Left lung (tissue), 4 donors: ENCODE measurements at regions not wholly inside any gene's neighbourhood (a gene's known extent, or its start where the extent isn't known, plus 50 kb on each side); places are given as distances from the start of the nearest gene placed in this dataset.
A peak's percentile ranks its signal among the peaks of the same experiment; 100 is the strongest.

Experiments
- ATAC-seq: fragments of 200-7000 bp; cut with Tn5 transposase; one replicate; pipeline ENCODE4 v1.9.1; 2020; ENCODE audit warnings: moderate library complexity
- DNase-seq, 4 donors: peaks; one replicate each; pipeline ENCODE4 v3.0.0-alpha.2; 2013 to 2020
- H3K27ac ChIP-seq, 2 donors: fragments of 200-600 bp; sonication (generic) in 1 of 2; one replicate each; pipeline versions ENCODE4 v1.5.0 to v1.8.0; 2020 to 2021
- H3K27me3 ChIP-seq, 2 donors: fragments of 200-600 bp; sonication (generic) in 1 of 2; one replicate each; pipeline versions ENCODE4 v1.5.0 to v1.8.0; 2020 to 2021
- H3K36me3 ChIP-seq, 2 donors: fragments of 200-600 bp; sonication (generic) in 1 of 2; one replicate each; pipeline versions ENCODE4 v1.5.0 to v1.8.0; 2020 to 2021
- H3K4me1 ChIP-seq, 2 donors: fragments of 200-600 bp; one replicate each; pipeline ENCODE4 v1.8.0; 2021
- H3K4me3 ChIP-seq, 2 donors: fragments of 200-600 bp; sonication (generic) in 1 of 2; one replicate each; pipeline versions ENCODE4 v1.5.0 to v1.8.0; 2020 to 2021; ENCODE audit warnings: mild to moderate bottlenecking in 1 of 2
- H3K9me3 ChIP-seq, 2 donors: fragments of 200-600 bp; sonication (generic) in 1 of 2; one replicate each; pipeline versions ENCODE4 v1.5.0 to v1.8.0; 2020 to 2021
- intact Hi-C, 2 donors: fragments of 100-400 bp; cut with DNase I; formaldehyde crosslinking; loops; one replicate each; pipeline versions ENCODE4 v1.11.2 to v1.14.2; 2022
- TF ChIP-seq, protein P1 (sequence below), 2 donors: fragments of 200-600 bp; sonication (generic) in 1 of 2; IDR thresholded peaks; one replicate each; pipeline versions ENCODE4 v1.5.0 to v1.8.0; 2021; ENCODE audit warnings: antibody characterized with exemption in 2 of 2
- donor health status: DM: no; HTN: yes; CAD: no.
- donor health status: DM: no; HTN: no; CAD: no.

DNA sequence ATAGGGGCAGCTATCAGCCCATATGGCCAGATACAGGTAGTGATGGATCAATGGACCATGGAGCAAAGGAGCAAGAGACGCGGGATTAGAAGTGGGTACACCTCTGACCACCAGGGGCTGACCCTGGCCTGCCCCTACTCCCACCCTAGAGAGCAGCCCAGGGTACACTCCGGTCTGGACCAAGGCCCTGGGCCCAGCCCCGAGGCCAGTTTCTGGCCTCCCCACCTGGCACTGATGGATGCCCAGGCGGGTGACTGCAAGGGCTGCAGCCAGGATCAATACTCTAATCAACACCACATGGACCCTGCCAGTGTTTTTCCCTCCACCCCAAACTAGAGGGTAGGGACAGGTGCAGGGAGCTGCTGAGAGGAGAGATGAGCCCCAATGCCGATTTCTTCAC, 74.1 kb upstream of the NECTIN1 start:
- H3K27ac ChIP-seq, result no peak overlapping the region
- no peak overlapping the region for H3K4me3 ChIP-seq
- H3K9me3 ChIP-seq, result no peaks in the 10 kb centered on the region
- ATAC-seq (no peak), DNase-seq (no peak)
- intact Hi-C loops, result no loop called here
- no peaks in the 10 kb centered on the region for H3K4me1 ChIP-seq
- TF ChIP-seq, protein P1, sequence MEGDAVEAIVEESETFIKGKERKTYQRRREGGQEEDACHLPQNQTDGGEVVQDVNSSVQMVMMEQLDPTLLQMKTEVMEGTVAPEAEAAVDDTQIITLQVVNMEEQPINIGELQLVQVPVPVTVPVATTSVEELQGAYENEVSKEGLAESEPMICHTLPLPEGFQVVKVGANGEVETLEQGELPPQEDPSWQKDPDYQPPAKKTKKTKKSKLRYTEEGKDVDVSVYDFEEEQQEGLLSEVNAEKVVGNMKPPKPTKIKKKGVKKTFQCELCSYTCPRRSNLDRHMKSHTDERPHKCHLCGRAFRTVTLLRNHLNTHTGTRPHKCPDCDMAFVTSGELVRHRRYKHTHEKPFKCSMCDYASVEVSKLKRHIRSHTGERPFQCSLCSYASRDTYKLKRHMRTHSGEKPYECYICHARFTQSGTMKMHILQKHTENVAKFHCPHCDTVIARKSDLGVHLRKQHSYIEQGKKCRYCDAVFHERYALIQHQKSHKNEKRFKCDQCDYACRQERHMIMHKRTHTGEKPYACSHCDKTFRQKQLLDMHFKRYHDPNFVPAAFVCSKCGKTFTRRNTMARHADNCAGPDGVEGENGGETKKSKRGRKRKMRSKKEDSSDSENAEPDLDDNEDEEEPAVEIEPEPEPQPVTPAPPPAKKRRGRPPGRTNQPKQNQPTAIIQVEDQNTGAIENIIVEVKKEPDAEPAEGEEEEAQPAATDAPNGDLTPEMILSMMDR (IDR thresholded peaks at IDR 0.05), result no peak
- H3K27me3 ChIP-seq, result peaks cover 0 to 31% of the 10 kb centered on the region in 2 donors
- H3K36me3 ChIP-seq, result no peaks in the 10 kb centered on the region

DNA sequence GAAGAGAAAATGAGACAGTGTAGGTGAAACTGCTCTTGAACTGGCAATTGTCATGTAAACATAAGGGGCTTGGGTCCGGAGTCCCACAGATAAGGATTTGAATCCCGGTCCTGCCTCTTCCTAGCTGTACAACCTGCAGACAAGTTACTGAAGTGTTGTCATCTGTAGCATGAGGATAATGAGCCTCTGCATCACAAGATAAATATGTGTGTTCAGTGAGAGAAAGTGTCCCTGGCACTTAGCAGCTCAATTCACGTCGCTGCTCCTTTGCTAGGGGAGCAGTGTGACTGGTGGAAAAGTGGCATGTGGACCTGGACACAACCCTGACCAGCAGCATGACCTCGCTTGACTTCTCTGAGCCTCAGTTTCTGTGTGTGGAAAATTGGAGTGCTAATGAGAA, 73.7 kb upstream of the NECTIN1 start:
- H3K27me3 ChIP-seq, result peaks cover 0 to 32% of the 10 kb centered on the region in 2 donors
- DNase-seq (no peak), ATAC-seq (no peak)
- intact Hi-C loops, result no loop called here
- no peaks in the 10 kb centered on the region for H3K36me3 ChIP-seq
- TF ChIP-seq, protein P1 (IDR thresholded peaks at IDR 0.05), result no peak
- no peak overlapping the region for H3K4me3 ChIP-seq
- no peaks in the 10 kb centered on the region for H3K9me3 ChIP-seq
- H3K27ac ChIP-seq, result no peak overlapping the region
- no peaks in the 10 kb centered on the region for H3K4me1 ChIP-seq

DNA sequence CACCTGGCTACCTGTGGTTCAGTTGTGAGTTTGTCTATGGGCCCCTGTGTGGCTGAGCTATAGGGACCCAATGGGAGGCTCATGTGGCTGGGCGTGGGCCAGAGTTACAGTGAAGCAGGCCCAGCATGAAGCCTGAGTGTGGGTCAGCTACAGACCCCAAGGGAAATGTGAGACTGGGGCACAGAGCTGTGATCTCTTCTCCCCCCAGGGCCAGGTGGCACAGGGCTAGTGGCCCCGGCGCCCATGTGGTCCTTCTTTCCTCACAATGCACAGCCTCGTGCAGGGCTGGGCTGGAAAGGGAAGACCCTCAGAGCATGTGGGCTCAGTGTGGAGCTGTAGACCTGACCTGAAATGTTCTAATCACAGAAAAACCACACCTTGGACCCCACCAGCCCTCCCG, 71.6 kb upstream of the NECTIN1 start:
- no peak for ATAC-seq
- H3K27me3 ChIP-seq, result peaks cover 0 to 46% of the 10 kb centered on the region in 2 donors
- DNase-seq, result no peak
- TF ChIP-seq, protein P1 (IDR thresholded peaks at IDR 0.05), result no peak
- H3K4me3 ChIP-seq, result no peak overlapping the region
- H3K4me1 ChIP-seq, result no peaks in the 10 kb centered on the region
- no peak overlapping the region for H3K27ac ChIP-seq
- no peaks in the 10 kb centered on the region for H3K9me3 ChIP-seq
- intact Hi-C loops, result no loop called here
- H3K36me3 ChIP-seq, result no peaks in the 10 kb centered on the region

DNA sequence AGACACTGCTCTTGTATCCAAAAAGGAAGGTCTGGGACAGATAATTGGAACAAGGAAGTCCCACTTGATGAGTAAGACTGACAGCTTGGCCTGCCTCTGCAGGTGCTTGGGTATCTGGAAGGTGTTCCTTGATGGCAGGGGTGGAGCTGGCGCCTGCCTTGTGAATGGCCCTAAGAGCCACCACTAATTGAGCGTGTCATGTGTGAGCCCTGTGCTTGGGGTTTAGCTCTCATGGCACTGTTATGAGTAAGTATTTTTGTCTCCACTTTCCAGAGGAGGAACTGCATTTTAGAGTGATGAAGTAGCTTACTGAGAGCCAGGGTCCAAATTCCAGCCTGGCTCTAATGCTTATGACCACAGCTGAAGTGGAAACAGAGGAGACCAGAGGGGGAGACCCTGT, 71.2 kb upstream of the NECTIN1 start:
- DNase-seq, result peak in 1 of 4 donors; percentile 6
- TF ChIP-seq, protein P1 (IDR thresholded peaks at IDR 0.05), result no peak
- ATAC-seq, result no peak
- Histone ChIP-seq H3K27me3 (peaks cover 0 to 48% of the 10 kb centered on the region in 2 donors), H3K4me1 (no peaks in the 10 kb centered on the region), H3K9me3 (no peaks in the 10 kb centered on the region), H3K27ac (no peak overlapping the region), H3K36me3 (no peaks in the 10 kb centered on the region), H3K4me3 (no peak overlapping the region)
- intact Hi-C loops, result no loop called here

DNA sequence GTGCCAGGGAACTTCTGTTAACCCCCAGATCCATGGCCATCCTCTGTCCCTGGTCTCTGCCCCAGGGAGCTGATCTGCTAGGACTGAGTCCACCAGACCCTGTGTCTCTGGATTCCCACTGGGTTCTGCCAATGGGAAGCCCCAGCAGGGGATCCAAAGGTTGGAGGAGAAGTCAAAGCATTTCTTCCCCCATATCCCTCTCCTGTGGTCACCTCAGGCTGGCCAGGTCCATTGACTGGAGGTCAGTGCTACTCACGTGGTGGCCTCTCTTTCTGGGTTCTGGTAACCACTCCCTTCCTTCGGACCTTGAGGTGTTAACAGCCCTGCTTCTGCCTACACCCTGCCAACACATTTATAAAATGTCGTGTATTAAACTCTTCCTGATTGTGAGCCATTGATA, 69.7 kb upstream of the NECTIN1 start:
- Histone ChIP-seq H3K9me3 (no peaks in the 10 kb centered on the region), H3K4me3 (no peak overlapping the region), H3K27me3 (peaks cover 0 to 63% of the 10 kb centered on the region in 2 donors), H3K36me3 (no peaks in the 10 kb centered on the region), H3K4me1 (no peaks in the 10 kb centered on the region), H3K27ac (no peak overlapping the region)
- intact Hi-C loops, result no loop called here
- TF ChIP-seq, protein P1 (IDR thresholded peaks at IDR 0.05), result no peak
- ATAC-seq (no peak), DNase-seq (peak in 1 of 4 donors; percentile 4)
